Spleen (tissue), 11 donors: ENCODE measurements at regions not wholly inside any gene's neighbourhood (a gene's known extent, or its start where the extent isn't known, plus 50 kb on each side); places are given as distances from the start of the nearest gene placed in this dataset.

Source experiments
- DNase-seq: peaks from one replicate; pipeline ENCODE4 v3.0.0-alpha.2; 2020
- H3K27ac ChIP-seq, 8 donors: fragments of 200-600 bp; sonication (generic) in 7 of 8; 1 replicate in 4 of 8; 2 replicates in 4 of 8; pipeline versions ENCODE4 v1.5.0 to v1.8.0; 2016 to 2021; ENCODE audit warnings: inconsistent platforms in 4 of 8, mild to moderate bottlenecking in 4 of 8, moderate library complexity in 1 of 8
- H3K27me3 ChIP-seq, 7 donors: fragments of 200-600 bp; sonication (generic) in 6 of 7; replicated peaks in 1 of 7; 1 replicate in 4 of 7; 2 replicates in 3 of 7; pipeline versions ENCODE4 v1.5.0 to v1.8.0; 2016 to 2021; ENCODE audit warnings: inconsistent platforms in 3 of 7, mild to moderate bottlenecking in 1 of 7
- H3K36me3 ChIP-seq, 6 donors: fragments of 200-600 bp; sonication (generic) in 5 of 6; 1 replicate in 4 of 6; 2 replicates in 2 of 6; pipeline versions ENCODE4 v1.5.0 to v1.8.0; 2016 to 2021; ENCODE audit warnings: inconsistent platforms in 2 of 6
- H3K4me1 ChIP-seq, 6 donors: fragments of 200-600 bp; sonication (generic) in 5 of 6; 1 replicate in 3 of 6; 2 replicates in 3 of 6; pipeline versions ENCODE4 v1.5.0 to v1.8.0; 2016 to 2021; ENCODE audit warnings: inconsistent platforms in 3 of 6
- H3K4me3 ChIP-seq, 8 donors: fragments of 200-600 bp; sonication (generic) in 7 of 8; 1 replicate in 4 of 8; 2 replicates in 4 of 8; pipeline versions ENCODE4 v1.5.0 to v1.8.0; 2016 to 2021; ENCODE audit warnings: inconsistent platforms in 4 of 8, mild to moderate bottlenecking in 4 of 8, moderate library complexity in 2 of 8
- H3K9me3 ChIP-seq, 8 donors: fragments of 200-600 bp; sonication (generic) in 7 of 8; 1 replicate in 4 of 8; 2 replicates in 4 of 8; pipeline versions ENCODE4 v1.5.0 to v1.8.0; 2016 to 2021; ENCODE audit warnings: inconsistent platforms in 4 of 8
- POLR2A ChIP-seq, 3 donors: fragments of 450-650 bp; IDR thresholded peaks; one replicate each; pipeline ENCODE4 v1.5.1; 2017; ENCODE audit warnings: antibody characterized with exemption in 3 of 3, mild to moderate bottlenecking in 1 of 3
- POLR2AphosphoS5 ChIP-seq, 3 donors: sonication (generic); formaldehyde crosslinking; IDR thresholded peaks; one replicate each; pipeline ENCODE4 v1.5.1; 2017; ENCODE audit warnings: antibody characterized with exemption in 3 of 3
- WGBS, 5 donors: extraction: QIAGEN DNeasy Blood & Tissue Kit in 3 of 5; methylation state at CpG; one replicate each; pipeline versions ENCODE4 v1.1.5 to v1.1.7; 2013 to 2018; 5-methylcytosine and 5-hydroxymethylcytosine counted together
- intact Hi-C: fragments of 100-400 bp; cut with DNase I; formaldehyde crosslinking; loops from one replicate; pipeline ENCODE4 v1.15.0; 2023; ENCODE audit warnings: low total_unique reads
- TF ChIP-seq, protein P1 (sequence below), 11 experiments: fragments of 200-600 bp in 7 of 11; fragments of 450-650 bp in 4 of 11; sonication (generic) in 4 of 11; IDR thresholded peaks in 8 of 11; conservative IDR thresholded peaks in 3 of 11; 1 replicate in 7 of 11; 2 replicates in 4 of 11; pipeline versions ENCODE4 v1.4.0 to v1.8.0; 2016 to 2021; ENCODE audit warnings: antibody characterized with exemption in 11 of 11, inconsistent platforms in 4 of 11, mild to moderate bottlenecking in 1 of 11
- donor health status: healthy with polysubstance abuse.
- donor health status: DM: no; HTN: no; CAD: no; lungs with moderate emphysema.
- donor health status: DM: no; HTN: no; CAD: no.
- donor health status: Bipolar disorder and iron deficiency.
- donor health status: healthy.
- donor health status: DM: no; HTN: no; CAD: no.
- donor health status: DM: yes; HTN: yes; CAD: no.

DNA sequence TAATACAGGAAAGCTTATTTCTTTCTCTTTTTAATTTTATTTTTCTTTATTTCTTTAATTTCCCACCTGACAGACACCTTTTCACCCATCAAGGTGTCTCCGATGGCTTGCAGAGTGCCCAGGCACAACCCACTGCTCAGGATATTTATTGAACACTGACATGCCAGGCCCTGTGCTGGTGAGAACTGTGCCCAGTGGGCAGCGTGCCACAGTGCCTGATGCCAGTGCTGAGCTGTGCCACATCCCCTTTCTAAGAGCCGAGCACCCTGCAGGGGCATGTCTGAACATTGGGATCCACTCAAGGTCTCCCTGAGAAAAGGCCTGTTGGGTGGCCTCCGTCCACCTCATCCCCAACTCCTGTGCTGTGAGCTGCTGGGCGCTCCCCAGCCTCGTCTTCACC, 158.6 kb upstream of the RAB6C start:
- TF ChIP-seq POLR2A (IDR thresholded peaks at IDR 0.05) (no peak), POLR2AphosphoS5 (IDR thresholded peaks at IDR 0.05) (no peak)
- TF ChIP-seq, protein P1, sequence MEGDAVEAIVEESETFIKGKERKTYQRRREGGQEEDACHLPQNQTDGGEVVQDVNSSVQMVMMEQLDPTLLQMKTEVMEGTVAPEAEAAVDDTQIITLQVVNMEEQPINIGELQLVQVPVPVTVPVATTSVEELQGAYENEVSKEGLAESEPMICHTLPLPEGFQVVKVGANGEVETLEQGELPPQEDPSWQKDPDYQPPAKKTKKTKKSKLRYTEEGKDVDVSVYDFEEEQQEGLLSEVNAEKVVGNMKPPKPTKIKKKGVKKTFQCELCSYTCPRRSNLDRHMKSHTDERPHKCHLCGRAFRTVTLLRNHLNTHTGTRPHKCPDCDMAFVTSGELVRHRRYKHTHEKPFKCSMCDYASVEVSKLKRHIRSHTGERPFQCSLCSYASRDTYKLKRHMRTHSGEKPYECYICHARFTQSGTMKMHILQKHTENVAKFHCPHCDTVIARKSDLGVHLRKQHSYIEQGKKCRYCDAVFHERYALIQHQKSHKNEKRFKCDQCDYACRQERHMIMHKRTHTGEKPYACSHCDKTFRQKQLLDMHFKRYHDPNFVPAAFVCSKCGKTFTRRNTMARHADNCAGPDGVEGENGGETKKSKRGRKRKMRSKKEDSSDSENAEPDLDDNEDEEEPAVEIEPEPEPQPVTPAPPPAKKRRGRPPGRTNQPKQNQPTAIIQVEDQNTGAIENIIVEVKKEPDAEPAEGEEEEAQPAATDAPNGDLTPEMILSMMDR (IDR thresholded peaks at IDR 0.05 in 8 of 11, conservative IDR thresholded peaks at IDR 0.05 in 3 of 11): no peak
- Histone ChIP-seq H3K4me1 (no peaks in the 10 kb centered on the region), H3K4me3 (no peak overlapping the region), H3K27ac (no peak overlapping the region), H3K27me3 (peaks cover 0 to 3% (median 0%) of the 10 kb centered on the region in 7 donors), H3K36me3 (no peaks in the 10 kb centered on the region), H3K9me3 (peaks cover 0 to 5% (median 2%) of the 10 kb centered on the region in 8 donors)
- intact Hi-C loops: no loop called here
- 88 to 92% (median 90%) methylated on average over 6 of the region's 6 CpGs for WGBS, 5 donors
- no peak for DNase-seq

DNA sequence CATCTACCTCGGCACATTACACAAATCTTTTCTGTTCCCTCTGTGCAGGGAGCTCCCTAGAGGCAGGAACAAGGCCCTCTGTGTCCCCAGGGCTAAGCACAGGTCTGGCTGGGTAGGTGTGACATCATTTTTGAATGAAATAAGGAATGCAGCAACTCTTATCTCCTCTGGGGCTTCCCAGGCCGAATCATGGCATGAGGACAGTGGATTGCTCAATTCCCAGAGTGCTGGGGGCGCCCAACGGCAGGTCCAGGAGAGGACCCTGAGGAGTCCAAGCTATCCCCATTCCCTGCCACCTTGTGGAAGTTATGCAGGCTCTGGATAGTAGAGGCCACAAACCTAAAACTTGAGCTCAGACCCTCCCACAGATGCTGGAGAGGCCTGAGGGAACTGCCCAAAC, 158.0 kb upstream of the RAB6C start:
- H3K27ac ChIP-seq: no peak overlapping the region
- no peaks in the 10 kb centered on the region for H3K9me3 ChIP-seq
- intact Hi-C loops: no loop called here
- TF ChIP-seq, protein P1 (IDR thresholded peaks at IDR 0.05 in 8 of 11, conservative IDR thresholded peaks at IDR 0.05 in 3 of 11): no peak
- TF ChIP-seq POLR2AphosphoS5 (IDR thresholded peaks at IDR 0.05) (no peak), POLR2A (IDR thresholded peaks at IDR 0.05) (no peak)
- H3K27me3 ChIP-seq: peaks cover 0 to 3% (median 0%) of the 10 kb centered on the region in 7 donors
- no peak for DNase-seq
- H3K36me3 ChIP-seq: no peaks in the 10 kb centered on the region
- H3K4me3 ChIP-seq: no peak overlapping the region
- H3K4me1 ChIP-seq: no peaks in the 10 kb centered on the region
- WGBS, 5 donors: 83 to 88% (median 86%) methylated on average over 4 of the region's 4 CpGs

DNA sequence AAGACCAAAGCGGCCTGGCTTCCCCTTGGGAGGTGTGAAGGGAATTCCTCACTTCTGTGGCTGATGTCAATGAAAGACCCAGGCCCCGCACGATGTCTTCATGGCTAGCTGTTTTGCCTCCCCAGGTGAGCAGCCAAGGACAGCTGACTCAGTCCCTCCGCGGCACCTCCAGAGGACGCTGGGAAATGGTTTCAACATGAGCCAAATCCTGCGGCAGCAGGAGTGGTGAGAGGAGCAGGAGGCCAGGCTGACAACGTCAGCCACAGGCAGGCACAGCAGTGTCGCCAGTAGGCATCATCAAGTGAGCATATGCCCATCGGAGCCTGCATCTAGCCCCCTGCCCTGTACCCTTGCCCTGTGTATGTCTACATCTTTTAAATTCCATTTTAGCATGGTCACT, 156.4 kb upstream of the RAB6C start:
- TF ChIP-seq POLR2AphosphoS5 (IDR thresholded peaks at IDR 0.05) (no peak), POLR2A (IDR thresholded peaks at IDR 0.05) (no peak)
- TF ChIP-seq, protein P1 (IDR thresholded peaks at IDR 0.05 in 8 of 11, conservative IDR thresholded peaks at IDR 0.05 in 3 of 11): no peak
- Histone ChIP-seq H3K27ac (no peak overlapping the region), H3K36me3 (no peaks in the 10 kb centered on the region), H3K4me1 (no peaks in the 10 kb centered on the region), H3K9me3 (no peaks in the 10 kb centered on the region), H3K27me3 (peaks cover 0 to 3% (median 0%) of the 10 kb centered on the region in 7 donors), H3K4me3 (no peak overlapping the region)
- 78 to 95% (median 88%) methylated on average over 9 to 10 of the region's 10 CpGs for WGBS, 5 donors
- intact Hi-C loops: no loop called here
- DNase-seq: no peak

DNA sequence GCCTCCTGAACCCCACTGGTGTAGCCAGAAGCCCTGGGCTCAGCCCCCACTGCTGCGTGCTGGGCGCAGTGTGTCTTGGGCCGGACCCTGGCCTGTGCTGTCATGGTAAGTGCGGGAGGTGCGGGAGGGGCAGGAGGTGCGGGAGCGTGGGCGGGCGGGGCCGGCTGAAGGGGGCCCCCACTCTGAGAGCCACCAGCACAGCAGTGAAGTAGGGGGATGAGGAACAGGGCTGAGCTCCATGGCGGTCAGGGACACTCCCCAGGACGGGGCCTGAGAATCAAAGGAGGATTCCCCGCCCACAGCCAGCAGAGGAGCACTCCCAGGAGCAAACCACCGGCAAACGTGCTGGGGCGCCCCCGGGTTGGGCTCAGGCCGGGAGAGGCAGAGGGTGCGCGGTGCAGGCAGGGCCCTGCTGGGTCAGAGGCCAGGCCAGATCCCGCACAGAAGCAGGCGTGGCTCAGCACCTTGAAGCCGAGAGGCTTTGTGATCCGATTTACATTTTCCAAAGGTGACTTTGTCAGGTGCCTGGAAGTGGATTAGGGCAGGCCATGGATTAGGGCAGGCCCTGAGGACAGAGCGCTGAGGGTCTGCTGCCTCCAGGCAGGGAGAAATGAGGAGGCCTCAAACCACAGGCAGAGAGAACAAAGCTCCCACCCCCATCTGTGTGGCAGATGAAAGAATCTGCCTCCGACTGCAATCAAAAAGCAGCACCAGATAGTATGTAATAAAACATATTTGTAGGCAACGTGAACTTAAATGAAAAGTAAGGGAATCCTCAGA, 152.0 kb upstream of the RAB6C start:
- no peak for DNase-seq
- 73 to 85% (median 83%) methylated on average over 27 of the region's 27 CpGs for WGBS, 5 donors

More for the DNA sequence above, 152.0 kb upstream of the RAB6C start:
- H3K4me1 ChIP-seq: no peaks in the 10 kb centered on the region
- peaks cover 0 to 3% (median 0%) of the 10 kb centered on the region in 7 donors for H3K27me3 ChIP-seq
- intact Hi-C loops: no loop called here
- no peak for TF ChIP-seq POLR2A (IDR thresholded peaks at IDR 0.05)
- TF ChIP-seq POLR2AphosphoS5 (IDR thresholded peaks at IDR 0.05): no peak
- TF ChIP-seq, protein P1 (IDR thresholded peaks at IDR 0.05 in 8 of 11, conservative IDR thresholded peaks at IDR 0.05 in 3 of 11): no peak
- no peaks in the 10 kb centered on the region for H3K36me3 ChIP-seq
- no peak overlapping the region for H3K4me3 ChIP-seq
- H3K27ac ChIP-seq: no peak overlapping the region
- peaks cover 0 to 18% (median 14%) of the 10 kb centered on the region in 8 donors for H3K9me3 ChIP-seq
